NOMO-1 (cell line): ENCODE measurements at regions not wholly inside any gene's neighbourhood (a gene's known extent, or its start where the extent isn't known, plus 50 kb on each side); places are given as distances from the start of the nearest gene placed in this dataset.

ENCODE experiments used
- DNase-seq, 2 experiments: peaks; one replicate each; lab custom pipeline; 2025; ENCODE audit not compliant: unreplicated experiment in 2 of 2; lab: John Stamatoyannopoulos, UW

DNA sequence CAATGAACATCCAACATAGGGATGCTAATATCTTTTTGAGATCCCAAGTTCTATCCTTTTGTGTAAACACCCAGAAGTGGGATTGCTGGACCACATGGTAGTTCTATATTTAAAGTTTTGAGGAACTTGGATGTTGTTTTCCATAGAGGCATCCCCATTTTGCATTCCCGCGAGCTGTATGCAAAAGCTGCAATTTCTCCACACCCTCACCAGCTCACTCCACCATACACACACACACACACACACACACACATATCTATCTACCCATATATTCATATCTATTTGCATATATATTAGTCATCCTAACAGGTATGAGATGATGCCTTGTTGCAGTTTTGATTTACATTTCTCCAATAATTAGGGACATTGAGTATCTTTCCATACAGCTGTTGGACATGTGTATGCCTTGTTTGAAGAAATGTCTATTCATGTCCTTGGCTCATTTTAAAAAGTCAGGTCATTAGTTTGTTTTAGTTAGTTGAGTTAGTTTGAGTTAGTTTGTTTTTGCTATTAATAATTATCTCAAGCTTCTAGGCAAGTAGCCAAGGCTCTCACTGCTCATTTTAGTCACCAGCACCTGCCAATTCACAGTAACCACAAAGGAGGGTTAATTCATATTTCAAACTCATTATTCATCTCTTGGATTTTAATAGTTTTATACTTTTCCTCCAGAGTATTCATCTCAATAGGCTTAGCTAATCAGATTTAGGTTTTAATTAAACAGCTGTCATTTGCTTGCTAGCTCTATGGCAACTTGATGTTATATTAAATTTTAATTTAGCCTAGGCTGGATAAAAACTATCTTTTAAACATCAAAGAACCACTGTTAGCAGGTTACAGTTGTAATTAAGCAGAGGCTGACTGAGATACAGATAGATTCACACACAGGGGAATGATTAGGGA is 1435.9 kb upstream of the TMEM132C start:
- DNase-seq, result no peak

DNA sequence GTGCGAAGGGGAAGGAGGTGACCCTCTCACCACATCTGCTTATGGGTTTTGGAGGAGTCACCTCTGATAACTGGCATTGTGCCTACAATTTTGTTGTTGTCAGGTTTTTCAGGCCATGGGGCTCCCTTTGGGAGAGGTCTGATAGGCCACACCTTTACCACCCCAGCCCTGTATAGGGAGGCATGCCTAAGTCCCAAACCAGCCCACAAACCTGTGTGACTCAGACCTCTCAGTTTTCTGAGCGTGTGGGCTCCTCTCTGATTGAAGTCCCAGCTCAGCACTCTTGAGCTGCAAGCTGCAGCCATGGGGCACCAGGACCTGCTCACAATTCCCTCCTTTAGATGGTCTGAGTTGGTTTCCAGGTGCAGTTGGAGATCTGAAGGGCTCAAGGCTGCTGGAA is 1429.3 kb upstream of the TMEM132C start:
- no peak for DNase-seq

- DNase-seq, result no peak
Observed at GRCh38 chr12:126843915-126844669, 1422.9 kb upstream of the TMEM132C start.

- no peak for DNase-seq
Observed at GRCh38 chr12:126847005-126847629, 1419.9 kb upstream of the TMEM132C start.

DNA sequence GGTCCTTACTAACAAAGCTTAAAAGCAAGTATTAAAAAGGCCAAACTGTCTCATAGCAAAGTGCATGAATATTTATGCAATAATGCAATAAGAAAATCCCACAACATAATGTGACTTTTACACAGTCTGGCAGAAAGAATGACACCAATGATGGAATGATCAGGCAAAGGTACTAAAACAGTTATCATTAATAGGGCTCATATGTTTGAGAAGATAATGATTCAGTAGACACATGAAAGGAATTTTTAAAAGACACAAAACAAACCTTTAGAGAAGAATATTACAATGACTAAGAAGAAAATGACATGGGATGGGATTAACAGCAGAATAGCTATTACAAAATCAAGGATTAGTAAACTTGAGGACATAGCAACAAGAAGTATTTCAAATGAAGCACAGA is 1411.2 kb upstream of the TMEM132C start:
- DNase-seq, result no peak

DNA sequence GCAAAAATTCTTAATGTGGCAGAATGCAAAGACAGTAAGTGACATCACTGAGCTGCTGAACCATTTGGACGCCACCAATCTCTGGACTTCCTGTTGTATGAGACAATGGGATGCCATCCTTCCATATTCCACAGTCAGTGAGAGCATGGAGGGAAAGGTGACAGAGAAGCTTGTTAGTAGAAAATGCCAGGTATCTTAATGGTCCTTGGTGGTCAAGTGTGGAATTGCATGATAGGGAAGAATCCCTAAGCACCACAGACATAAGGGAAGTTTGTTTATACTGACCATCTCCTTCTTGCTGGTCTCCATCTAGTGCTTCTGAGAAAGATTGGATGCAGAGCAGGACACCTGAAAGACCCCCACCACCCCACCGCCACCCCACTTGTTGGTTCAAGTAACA is 1410.0 kb upstream of the TMEM132C start:
- no peak for DNase-seq

- no peak for DNase-seq
Observed at GRCh38 chr12:126858560-126858959, 1408.4 kb upstream of the TMEM132C start.

GRCh38 chr12:126860210-126860609 is 1406.8 kb upstream of the TMEM132C start:
- DNase-seq, result no peak

- no peak for DNase-seq
Observed at GRCh38 chr12:126862500-126862899, 1404.5 kb upstream of the TMEM132C start.

DNA sequence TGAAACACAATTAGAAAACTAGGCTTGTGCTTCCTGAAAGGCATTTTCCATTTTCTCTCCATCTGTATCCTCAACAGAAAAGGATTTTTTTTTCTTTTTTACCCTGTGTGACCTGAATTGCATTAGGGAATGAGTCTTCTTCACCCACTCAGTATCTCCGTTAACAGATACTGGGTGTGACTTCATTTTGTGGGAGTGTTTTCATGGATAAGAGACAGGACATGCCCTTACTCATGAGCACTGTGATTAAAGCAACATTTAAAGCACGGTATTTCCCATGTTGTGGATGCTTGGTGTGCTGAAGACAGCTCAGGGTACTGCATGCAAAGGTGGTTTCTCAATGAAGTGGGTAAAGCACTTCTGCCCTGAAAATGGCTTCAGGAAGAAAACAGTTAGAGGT is 1397.3 kb upstream of the TMEM132C start:
- DNase-seq, result no peak

DNA sequence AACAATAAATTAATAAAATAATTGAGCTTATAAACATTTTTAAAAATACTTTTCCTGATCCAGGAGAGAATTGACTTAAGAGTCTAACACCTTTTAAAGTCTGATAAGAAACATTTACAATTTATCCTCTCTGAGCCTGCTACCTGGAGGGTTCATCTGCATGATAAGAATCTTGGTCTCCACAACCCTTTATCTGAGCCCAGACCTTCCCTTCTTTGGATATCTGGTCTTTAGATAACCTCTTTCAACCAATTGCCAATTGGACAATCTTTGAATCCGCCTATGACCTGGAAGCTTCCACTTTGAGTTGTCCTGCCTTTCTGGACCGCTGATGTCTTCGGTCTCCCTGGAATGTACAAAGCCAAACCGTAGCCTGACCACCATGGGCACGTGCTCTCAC is 1393.3 kb upstream of the TMEM132C start:
- DNase-seq, result no peak

- DNase-seq, result peak; percentile 6 to 42
Observed at GRCh38 chr12:126874427-126875026, 1392.4 kb upstream of the TMEM132C start.

DNA sequence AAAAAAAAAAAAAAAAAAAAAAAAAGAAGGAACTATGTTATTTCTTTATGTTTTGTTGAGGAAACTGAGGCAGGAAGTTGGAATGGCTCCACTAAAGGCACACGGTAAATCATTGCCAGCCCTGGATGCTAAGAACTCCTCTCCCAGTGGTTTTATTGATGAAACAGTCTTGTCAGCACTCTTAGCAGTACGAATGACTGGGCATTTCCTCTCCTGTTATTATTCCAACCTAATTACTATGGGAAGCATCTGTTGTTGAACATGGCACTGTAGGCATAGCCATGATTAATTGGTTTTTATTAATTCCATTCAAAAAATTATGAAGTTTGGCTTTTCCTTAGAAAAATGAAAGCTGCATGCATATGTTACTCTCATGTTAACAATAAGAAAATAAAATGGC is 1387.1 kb upstream of the TMEM132C start:
- DNase-seq, result no peak

GRCh38 chr12:126883697-126884096 is 1383.3 kb upstream of the TMEM132C start:
- no peak for DNase-seq

GRCh38 chr12:126889501-126889900 is 1377.5 kb upstream of the TMEM132C start:
- no peak for DNase-seq

DNA sequence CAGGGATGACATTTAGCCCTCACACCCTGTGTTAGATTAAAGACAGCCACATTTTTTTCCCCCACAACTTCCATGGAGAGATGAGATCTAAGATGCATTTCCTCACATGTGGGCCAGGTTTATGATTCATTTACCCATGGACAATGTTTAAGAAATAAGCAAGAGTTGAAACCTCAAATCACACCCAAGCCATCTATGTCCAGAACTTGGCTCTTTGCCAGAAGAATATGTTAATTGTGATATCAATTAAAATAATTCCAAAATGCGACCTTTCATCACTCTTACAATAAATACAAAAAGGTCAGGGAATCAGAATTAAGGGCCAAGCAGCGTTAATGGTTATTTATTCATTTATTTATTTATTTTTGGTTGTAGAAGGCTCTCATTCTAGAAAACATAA is 1376.9 kb upstream of the TMEM132C start:
- no peak for DNase-seq

- no peak for DNase-seq
Observed at GRCh38 chr12:126891789-126892188, 1375.2 kb upstream of the TMEM132C start.

GRCh38 chr12:126895951-126896913 is 1370.7 kb upstream of the TMEM132C start:
- DNase-seq, result no peak

DNA sequence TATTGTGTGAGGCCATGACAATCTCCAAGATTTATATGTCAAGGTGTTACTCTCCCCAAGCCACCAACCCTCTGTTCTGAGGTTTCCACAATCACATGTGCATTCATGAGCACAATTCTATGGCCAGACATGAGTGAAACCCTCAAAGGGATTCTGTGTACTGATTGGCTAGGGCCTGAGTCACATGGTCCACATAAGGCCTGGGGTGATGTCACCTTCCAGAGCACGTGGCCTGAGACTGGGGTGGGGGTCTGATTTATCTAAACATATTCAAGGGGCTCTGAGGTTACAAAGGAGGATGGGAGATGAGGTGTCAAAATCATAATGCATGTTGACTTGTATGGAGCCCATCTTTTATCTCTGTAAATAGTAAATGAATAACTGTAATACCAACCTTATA is 1369.9 kb upstream of the TMEM132C start:
- DNase-seq, result no peak

DNA sequence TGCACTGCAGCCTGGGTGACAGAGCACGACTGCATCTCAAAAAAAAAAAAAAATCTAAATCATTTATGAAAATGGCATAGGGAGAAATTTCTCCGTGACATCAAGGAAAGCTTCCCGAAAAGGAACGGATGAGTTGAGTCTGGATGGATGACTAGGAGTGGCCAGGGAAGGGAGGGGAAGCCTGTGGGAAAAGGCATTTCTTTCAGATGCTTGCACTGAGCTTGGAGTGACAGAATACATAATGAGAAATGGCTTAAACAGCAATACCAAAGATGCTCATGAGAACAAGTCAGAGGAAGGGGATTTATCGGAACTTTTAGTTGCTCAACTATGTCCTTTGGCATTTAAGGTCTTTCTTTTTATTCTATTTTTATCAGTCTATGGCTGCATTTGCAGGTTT is 1369.2 kb upstream of the TMEM132C start:
- DNase-seq, result no peak
